ENCODE measurements at regions not wholly inside any gene's neighbourhood (a gene's known extent, or its start where the extent isn't known, plus 50 kb on each side); places are given as distances from the start of the nearest gene placed in this dataset.

DNA sequence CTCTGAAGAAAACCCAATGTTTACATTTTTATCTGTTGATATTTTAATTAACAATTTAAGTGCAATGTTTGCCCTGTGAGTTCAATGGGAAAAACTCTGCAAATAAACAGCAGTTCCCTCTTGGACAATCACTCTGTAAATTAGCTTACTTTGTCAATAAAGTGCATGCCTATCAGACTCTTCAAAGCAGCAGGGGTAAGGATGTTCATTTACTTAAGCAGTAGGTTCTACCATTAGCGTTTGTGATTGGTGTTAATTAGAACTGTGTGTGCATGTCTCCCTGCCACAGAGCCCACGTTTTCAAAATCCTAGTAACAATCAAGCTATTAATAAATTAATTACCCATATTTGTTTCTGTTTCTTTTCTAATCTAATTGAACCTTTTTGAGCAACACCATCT, 1921.6 kb upstream of the WWC1 start:
- no peak for DNase-seq

DNA sequence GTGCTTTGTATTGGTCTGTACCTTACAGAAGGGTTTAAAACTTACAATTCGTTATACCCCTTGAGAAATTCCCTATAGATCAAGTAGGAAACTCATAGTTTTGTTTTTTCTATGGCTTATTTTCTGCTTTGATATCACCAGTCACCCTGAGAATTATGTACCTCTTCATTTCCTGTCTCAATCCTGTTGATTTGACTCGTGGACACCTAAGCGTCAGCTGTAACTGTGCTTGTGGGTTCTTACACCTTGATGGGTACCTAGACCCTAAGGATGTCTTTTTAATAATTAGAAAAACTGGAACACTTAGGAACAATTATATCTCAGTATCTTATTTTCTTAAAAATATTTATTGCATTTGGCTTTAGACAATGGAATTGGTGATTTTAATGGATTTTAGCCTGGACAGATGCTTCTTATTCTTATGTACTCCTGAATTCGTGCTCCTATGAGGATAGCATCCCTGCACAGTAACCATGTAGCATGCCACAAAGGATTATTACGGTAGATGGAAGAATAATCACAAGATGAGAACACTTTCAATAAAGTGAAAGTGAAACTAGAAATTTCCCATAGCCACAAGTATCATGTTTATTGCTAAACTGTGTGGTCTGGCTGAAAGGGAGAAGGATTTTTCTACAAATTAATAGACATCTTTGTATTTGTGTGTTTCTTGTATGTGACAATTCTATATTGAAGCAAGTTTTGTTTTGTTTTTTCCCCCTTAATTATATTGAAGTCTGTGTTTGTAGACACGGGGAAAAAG, 1920.3 kb upstream of the WWC1 start:
- DNase-seq = peak; percentile 4

DNA sequence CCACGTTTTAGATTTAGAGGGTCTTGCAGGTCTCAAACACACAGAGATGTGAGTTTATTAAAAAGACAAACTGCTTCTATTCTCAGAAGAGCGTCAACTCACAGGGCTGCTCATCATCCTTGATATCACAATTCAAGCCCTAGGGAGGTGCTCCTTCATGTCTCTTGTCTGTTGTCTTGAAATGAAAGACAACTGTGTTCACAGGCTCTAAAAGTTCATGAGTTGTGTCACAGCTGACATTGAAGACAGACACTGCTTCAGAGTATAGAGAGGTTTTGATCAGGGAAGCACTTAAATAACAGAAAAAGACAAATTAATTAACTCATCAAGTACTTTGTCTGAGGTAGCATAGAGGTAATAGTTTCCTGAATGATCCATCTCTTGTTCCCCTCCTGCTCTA, 1917.6 kb upstream of the WWC1 start:
- DNase-seq = no peak

DNA sequence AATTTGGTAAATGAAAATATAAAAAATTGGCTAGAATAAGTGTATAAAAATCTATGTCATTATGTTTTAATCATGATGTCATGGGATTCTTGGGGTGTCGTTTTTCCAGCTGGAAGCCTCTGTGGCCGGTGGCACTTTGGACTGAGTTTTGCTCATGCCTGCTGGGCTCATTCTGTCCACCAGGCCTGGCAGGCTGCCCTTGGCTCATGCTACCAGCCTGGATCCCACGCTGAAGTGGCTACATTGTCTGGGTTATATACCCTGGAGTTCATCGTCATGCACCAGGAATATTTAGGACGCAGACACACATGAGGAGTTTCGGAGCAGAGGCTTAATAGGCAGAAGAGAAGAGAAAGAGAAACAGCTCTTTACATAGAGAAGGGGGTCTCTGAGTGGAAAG, 1913.7 kb upstream of the WWC1 start:
- DNase-seq = no peak

DNA sequence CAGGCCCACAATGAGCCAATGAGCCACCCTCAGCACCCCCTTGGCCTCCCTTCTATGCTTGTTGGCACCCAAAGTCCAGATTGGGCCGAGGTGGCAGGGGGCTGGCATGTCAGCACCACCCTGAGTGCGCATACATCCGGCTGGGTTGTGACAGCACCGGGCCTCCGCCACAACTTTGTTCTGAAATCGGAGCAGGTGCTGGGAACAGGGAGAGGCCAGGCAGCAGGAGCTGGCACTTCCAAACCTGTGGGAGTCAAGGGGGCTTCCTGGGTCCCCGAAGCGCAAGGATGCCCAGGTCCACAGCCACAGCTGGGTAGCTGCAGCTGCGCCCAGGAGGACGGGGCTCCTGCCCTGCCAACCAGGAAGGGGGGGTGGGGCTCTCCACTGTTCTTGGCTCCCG, 1911.9 kb upstream of the WWC1 start:
- no peak for DNase-seq

DNA sequence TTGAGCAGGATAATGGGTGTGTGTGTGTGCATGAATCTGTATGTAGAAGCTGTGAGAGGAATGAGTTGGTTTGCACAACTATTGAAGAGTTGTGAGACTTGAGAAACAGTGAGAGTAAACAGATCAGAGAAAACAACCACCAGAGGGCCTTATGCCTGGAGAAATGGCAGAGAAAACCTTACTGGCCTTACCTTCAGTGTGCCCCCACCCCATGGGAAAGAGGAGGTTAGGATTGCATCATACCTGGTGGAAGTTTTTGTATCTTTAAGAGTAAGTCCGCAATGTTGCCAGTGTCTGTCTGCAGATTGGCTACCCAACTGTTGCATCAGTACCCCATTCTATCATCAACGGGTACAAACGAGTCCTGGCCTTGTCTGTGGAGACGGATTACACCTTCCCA, 1909.4 kb upstream of the WWC1 start:
- no peak for DNase-seq

DNA sequence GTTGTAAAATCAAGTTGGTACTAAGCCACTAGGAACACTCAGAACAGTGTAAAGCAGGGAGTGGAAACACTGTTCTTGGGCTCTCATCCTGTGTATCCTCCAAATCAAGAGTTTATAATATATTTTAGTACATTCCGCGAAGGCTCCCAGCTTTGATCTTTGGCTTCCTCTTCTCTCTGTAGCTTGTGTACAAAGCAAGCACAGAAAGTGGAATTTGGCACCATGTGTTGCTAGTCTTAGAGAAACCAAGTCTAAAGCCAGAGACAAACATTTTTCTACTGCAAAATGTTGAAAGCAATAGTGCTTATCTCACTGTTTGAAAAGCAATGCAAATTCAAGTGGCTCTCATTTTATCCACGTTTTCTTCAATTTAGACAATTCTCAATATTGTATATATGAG, 1893.3 kb upstream of the WWC1 start:
- no peak for DNase-seq

DNA sequence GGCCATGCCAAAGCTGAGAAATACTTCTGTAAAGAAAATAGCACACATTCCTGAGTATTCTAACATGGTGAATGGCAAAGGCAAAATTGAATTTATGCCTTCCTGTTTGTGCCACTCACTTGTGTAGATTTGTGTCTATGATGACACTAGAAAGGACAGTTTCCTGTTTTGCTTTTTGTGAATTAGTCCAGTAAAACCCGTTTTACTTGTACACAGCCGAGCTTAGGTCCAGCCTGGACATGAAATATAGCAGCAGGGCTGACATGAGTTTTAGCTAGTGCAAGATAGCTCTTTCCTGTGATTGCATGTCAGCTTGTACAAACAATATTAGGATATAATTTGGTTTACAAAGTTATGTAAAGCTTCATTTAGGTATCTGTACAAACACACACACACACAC, 1891.7 kb upstream of the WWC1 start:
- DNase-seq = no peak

DNA sequence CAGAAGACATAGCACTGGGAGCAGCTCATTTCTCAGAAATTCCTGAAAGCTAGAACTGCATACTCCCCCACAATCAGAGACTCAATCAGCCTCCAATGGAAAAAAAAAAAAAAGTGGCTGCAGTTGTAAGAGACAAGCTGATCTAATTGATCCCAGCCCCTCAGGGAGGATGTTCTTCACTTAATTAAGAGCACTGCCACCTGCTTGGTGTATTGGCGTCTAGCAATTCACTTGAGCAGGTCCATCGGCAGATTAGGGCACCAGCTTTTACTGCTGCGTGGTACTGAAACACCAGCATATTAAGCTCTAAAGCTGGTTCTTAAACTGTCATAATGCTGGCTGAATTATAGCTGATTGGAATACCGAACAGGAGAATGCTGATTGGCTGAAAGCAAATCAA, 1890.1 kb upstream of the WWC1 start:
- DNase-seq = no peak

DNA sequence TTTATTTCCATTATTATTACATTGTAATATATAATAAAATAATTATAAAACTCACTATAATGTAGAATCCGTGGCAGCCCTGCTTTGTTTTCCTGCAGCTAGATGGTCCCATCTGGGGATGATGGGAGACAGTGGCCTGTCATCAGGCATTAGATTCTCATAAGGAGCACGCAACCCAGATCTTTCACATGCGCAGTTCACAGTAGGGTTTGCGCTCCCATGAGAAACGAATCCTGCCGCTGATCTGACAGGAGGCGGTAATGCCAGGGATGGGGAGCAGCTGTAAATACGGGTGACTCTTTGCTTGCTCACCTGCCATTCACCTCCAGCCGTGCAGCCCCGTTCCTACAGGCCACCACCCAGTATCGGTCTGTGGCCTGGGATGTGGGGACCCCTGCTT, 1879.3 kb upstream of the WWC1 start:
- no peak for DNase-seq

DNA sequence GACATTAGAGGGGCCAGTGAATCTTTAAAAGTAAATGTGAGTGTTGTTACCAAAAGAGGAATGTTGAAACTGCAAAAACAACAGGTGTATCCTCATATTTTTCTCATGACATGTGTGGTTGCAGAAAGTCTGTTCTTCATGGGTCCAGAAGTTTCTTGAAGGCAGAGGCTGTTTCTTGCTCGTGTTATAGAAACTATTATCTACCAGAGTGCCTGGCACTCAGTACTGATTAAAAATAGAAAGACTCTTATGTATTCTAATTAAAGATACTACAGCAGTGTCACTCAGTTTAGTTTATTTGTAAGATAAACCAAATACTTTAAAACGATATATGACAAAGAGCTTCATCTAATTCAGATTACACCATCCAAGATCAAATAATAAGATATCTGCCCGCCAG, 1864.2 kb upstream of the WWC1 start:
- DNase-seq = no peak

DNA sequence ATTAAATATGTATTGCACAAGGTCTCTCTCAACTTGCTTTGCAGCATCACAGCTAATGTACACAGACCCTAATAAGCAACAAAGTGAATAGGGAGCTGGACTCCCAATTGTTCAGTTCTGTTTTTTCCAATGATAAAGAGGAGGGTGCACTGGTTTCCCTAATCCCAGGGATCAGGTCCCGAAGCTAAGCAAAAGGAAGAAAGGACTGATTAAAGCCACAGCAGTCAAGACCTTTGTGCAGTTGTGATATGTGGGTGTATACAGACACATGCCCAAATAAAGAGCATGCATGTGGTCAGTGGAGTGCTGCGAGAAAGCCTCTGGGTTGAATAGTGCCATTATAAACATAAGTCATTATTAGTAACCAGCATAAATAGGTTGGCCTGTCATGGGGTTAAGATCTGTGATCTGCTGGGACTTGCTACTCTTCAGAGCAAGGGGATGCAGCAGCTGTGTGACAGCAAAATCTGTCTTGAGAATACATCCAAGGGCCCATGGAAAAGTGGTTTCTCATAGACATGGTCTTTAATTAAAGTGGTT, 1863.1 kb upstream of the WWC1 start:
- DNase-seq = no peak

DNA sequence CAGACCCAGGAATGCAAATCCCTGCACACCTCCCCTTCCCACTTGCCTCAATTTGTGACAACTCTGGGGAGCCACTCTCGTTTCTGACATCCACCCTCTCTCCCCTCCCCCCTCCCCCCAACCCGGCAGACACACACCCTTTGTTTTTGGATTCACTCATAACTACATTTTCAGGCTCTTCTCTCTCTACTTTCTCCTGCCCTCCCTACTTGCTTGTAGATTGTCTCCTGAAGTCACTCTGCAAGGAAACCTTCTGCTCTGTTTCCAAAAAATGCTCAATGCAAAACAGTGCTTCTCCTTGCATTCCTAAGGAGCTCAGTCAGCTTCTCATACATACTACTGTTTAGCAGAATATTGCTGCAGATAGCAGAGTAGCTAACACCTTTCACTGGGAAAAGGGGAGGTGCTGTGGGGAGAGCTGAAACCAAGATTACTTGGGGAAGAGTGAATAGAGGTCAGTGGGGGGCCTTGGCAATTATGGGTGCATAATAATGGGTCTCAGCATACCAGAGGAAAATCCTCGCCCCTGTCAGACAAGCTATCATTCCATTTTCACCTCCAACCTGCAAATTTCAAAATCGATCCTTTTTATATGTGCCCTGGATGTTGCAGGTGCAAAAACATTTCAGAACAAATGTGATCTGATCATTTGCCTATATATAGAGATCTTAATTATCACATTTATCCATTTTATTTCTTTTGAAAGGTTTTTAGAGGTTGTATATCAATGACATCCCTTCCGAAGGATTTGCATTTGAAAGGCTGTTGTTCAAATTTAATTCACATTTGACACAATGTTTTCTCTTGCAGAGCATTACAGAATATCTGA, 1860.7 kb upstream of the WWC1 start:
- no peak for DNase-seq

DNA sequence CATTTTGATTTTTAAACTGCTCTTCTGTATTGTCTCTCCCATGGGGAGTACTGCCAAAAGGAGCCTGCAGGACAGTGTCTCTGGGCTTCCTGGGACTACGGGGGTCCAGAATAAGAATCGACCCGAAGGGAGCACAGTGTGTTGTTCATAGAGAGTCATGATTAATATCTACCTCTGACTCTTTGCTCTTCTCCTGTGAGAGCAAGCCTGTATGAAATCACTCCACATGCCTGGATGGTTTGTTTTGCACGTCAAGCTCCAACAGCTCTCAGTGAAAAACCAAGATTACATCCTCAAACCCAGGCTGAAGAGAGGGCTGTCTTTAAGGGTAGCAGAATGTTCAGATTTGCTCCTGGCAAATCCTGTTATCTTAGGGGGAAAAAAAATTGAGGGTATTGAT, 1860.0 kb upstream of the WWC1 start:
- no peak for DNase-seq

DNA sequence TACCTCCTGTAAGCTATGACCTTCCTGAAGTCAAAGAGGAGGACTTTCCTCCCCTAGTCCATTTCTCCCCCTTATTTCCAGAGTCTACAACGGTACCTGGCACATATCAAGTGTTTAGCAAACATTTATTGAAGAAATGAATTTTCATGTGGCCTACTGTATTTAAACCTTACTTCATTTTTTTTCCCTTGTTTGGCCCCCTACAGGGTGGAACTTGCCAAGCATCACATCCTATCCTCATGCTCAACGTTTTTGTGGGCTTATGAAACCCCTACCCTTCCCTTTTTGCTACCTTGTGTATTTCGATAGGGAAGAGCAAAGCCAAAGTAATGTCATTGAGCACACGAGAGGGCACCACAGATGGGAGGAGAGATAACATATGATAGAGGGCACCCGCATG, 1857.8 kb upstream of the WWC1 start:
- no peak for DNase-seq

DNA sequence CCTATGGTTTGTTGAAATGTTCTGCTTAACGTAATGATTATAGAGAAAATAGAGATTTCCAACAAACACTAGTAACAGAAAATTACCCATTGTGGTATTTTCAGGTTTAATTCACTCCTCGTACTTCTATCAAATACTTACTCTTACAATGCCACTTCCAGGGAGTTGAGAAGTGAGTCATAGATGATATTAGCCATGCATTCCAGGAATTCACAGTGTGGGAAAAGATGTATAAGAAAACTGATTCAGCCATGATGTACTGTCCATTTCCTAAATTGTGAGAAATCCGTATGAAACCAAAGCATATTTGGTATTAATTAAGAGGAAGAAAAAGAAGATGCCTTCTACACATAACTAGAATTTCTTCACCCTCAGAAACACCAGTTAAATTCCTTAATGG, 1854.6 kb upstream of the WWC1 start:
- DNase-seq = peak; percentile 85

DNA sequence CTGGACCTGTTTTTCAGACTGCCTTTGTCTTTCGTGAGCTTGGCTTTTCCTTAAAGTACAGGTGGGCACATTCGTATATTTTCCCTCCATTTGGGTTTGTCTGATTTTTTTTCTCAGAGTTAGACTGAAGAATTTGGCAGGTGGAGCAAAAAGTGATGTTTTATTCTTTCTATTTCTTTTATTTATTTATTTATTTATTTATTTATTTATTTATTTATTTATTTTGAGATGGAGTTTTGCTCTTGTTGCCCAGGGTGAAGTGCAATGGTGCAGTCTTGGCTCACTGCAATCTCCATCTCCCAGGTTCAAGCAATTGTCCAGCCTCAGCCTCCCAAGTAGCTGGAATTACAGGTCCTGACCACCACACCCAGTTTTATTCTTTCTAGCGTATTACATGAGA, 1805.1 kb upstream of the WWC1 start:
- DNase-seq = no peak

DNA sequence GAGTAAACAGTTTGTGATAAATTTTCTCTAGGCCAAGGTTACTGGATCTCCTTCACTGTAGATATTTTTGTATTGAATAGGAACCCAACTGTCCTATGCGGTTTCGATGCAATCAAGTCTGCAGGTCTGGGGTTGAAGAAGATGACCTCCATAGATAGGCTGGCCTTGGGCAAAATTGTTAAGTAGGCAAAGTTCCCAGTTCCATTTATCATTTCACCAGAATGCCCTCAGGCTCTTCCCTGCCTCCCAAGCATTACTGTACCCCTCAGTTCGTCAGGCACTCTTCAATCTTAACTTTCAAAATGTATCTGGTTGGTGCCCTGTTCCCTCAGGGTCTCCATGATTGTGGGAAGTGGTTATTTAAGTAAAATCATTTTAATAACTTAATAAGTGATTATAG, 1802.9 kb upstream of the WWC1 start:
- no peak for DNase-seq

DNA sequence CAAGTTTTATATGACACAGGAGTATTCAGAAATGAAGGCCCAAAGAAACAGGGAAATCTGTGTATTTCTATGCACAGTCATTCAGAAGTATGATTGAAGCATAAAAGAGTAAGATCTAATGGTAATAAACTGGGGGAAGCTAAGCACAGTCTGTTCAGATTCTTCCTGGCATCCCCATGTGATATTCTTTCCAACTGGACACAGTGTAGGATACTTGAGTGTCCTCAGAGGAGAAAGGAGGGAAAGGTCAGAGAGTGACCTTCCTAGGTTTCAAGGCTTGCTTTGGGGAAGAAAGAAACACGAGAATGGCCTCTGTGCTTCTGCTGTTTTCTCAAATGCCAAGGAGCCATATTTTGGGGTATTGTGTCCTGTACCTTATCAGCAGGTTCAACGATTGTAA, 1798.4 kb upstream of the WWC1 start:
- no peak for DNase-seq

DNA sequence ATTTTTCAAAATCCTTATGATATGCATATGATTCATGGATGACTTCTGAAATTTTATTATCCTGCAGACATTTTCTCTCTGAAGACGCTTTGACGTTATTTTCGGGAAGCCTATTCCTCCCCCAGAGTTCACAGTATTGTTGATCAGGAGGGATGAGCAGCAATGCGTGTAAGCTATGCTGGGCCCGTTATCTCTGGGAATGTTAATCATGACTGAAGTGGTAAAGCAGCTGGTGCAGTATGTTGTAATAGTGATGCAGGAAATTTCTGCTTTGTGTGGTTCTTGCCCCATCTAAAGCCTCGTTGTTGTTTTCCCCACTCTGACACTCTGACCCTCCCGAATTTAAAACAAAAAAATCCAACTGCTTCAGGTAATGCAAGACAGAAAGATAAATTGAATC, 1797.8 kb upstream of the WWC1 start:
- DNase-seq = no peak

DNA sequence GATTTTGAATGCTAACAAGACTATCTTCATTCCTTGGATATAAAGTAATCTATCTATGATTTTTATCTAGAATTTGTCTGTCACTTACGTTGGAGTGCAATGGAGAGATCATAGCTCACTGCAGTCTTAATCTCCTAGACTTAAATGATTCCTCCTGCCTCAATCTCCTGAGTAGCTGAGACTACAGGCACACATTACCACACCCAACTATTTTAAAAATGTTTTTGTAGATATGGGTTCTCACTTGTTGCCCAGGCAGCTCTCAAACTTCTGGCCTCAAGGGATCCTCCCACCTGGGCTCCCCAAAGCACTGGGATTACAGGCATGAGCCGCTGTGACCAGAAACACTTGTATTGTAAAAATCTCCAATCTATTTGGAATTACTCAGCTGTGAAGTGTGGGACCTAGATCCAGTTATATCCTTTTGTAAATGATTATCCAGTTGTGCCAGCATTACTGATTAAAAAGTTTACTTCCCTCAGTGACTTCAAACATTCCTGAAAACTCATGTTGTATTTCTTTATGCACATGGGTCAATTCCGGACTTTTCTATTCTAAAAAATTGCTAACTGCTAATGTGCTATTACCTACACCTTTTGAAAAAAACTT, 1793.8 kb upstream of the WWC1 start:
- DNase-seq = no peak

DNA sequence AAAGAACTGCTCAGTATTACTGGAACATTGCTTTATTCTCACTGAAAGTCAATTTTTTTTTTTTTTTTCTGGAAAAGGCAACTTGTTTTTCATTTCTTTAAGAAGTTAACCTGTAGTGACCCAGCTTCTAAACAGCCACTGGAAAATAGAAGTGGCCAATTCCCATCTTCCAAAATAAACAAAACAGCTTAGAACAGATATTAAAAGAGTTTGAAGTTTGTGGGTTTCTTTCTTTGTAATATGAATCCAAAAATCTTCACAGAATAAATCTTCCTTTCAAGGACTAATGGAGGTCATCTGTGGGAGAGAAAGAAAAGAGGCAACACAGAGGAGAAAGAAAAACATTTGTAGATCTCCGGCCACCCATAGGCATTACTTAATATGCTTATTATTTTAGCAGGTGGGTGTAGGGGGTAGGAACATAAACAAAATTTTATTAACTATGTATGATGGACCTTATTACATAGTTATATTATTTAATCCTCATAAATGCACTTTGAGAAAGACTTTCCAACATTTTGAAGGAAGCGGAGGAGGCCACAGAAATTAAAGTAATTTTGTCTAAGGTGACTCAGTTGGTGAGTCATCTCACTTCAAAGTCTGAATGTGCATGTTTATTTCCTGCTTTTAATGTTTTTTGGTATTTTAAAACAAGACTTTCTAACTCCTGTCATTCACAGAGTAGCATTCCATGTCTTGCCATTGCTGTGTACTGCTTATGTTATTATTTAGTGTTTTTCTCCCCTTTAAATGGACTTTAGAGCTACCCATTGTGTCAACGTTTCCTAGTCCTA, 1791.8 kb upstream of the WWC1 start:
- peak; percentile 3 for DNase-seq

DNA sequence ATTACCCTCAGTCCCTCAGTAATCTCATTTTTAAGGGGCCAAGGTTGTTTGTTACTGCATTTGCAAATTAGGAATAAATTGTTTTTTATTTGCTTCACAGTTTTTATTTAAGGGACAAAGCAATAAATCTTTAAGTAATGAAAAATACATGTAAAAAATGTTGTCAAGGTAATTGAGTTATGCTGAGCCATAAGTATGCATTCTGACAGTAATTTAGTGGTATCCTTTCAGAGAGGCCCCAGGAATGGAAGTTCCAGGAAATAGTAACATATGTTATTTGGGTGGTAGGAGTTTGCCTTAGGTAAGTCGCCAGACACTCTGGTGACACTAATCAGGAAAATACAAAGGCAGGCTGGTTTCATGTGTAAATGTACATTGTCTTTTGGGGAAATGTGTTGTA, 1787.9 kb upstream of the WWC1 start:
- no peak for DNase-seq

All from fibroblast of skin of right biceps (primary cell).